MM.1S (cell line): ENCODE measurements at regions not wholly inside any gene's neighbourhood (a gene's known extent, or its start where the extent isn't known, plus 50 kb on each side); places are given as distances from the start of the nearest gene placed in this dataset.

Experiments used
- EZH2 ChIP-seq: fragments of 300-600 bp; sonication (generic); optimal IDR thresholded peaks from 2 replicates; pipeline ENCODE3; 2017; ENCODE audit warnings: low read depth, mild to moderate bottlenecking, antibody characterized with exemption, low read length, mixed read lengths
- TF ChIP-seq, protein P1 (sequence below): fragments of 300-600 bp; sonication (generic); IDR thresholded peaks from 2 replicates; pipeline ENCODE4 v1.5.1; 2016; ENCODE audit warnings: antibody characterized with exemption, low read length, mixed read lengths

DNA sequence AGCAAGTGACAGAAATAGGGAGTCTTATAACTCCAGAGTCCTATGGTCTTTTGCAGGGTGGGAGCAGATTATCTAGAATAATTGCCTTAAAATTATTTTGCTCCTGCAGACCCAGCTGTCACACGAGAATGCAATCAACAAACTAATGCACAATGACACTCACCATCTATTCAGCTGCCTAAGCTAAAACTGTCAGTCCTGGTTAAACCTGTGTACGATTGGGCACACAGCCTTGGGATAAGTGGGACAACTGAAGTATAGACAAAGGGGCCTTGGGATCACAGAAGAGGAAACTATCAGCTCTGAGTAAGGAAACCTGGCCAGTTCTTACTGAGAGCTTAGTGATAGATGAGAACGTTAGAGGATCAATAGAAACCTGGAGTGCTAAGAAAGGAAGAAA, 595.9 kb upstream of the KIRREL3 start:
- TF ChIP-seq, protein P1, sequence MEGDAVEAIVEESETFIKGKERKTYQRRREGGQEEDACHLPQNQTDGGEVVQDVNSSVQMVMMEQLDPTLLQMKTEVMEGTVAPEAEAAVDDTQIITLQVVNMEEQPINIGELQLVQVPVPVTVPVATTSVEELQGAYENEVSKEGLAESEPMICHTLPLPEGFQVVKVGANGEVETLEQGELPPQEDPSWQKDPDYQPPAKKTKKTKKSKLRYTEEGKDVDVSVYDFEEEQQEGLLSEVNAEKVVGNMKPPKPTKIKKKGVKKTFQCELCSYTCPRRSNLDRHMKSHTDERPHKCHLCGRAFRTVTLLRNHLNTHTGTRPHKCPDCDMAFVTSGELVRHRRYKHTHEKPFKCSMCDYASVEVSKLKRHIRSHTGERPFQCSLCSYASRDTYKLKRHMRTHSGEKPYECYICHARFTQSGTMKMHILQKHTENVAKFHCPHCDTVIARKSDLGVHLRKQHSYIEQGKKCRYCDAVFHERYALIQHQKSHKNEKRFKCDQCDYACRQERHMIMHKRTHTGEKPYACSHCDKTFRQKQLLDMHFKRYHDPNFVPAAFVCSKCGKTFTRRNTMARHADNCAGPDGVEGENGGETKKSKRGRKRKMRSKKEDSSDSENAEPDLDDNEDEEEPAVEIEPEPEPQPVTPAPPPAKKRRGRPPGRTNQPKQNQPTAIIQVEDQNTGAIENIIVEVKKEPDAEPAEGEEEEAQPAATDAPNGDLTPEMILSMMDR = no peak
- TF ChIP-seq EZH2 = no peak
